ENCODE measurements at regions not wholly inside any gene's neighbourhood (a gene's known extent, or its start where the extent isn't known, plus 50 kb on each side); places are given as distances from the start of the nearest gene placed in this dataset.

DNA sequence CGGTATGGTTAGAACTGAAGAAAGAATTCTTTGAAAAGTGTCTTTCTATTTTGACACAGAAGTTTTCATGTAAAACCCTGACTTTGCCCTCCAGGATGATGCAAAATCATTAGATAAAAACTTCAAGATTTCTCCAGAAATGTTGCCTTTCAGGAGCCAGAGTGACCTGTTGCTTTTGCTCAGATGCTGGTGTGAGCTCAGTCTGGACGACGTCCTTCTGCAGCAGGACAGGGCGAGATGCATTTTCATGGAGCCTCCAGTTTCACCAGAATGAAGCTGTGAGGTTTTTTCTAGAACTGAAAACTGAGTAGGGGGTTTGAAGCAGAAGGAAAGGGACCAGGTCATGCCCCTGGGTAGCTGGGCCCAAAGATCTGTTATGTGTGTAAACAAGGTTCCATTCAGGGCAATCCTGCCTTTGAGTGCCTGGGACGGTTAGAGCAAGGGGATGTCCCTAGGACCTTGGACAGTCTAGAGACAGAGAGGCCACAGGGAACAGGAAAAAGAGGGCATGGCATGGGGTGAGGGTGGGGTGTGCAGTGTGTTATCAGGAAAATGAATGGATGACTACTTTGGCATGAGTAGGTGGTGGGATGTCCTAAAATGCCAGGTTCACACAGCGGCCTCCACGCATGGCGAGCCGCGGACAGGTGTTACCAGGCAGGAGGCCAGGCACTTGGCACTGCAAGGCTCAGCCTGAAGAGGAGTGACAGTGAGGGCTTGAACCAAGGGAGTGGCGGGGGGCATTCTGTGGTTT is 356.3 kb downstream of the CXCL12 start:
- Histone ChIP-seq H3K4me1 (ENCODE audit: insufficient read depth, low read length) (no peaks in the 10 kb centered on the region), H3K36me3 (ENCODE audit: insufficient read depth, low read length) (no peaks in the 10 kb centered on the region), H3K27me3 (ENCODE audit: control insufficient read depth in 1 of 2, insufficient read depth in 2 of 2, low read length in 2 of 2) (no peaks in the 10 kb centered on the region), H3K9me3 (ENCODE audit: control insufficient read depth in 1 of 2, insufficient read depth in 1 of 2, low read length in 2 of 2) (no peaks in the 10 kb centered on the region), H3K4me3 (ENCODE audit: low read length) (no peak overlapping the region), H3K27ac (ENCODE audit: low read depth in 1 of 2, low read length in 2 of 2) (no peak overlapping the region)
- Mint-ChIP-seq H3K27ac (no peak overlapping the region), H3K4me3 (no peak overlapping the region), H3K4me1 (ENCODE audit: low read depth) (no peaks in the 10 kb centered on the region), H3K27me3 (peaks cover 35% of the 10 kb centered on the region), H3K36me3 (ENCODE audit: low read depth) (no peaks in the 10 kb centered on the region), H3K9me3 (no peaks in the 10 kb centered on the region)
- no peak for DNase-seq
- CTCF ChIA-PET, result no interaction called here
- POLR2A ChIA-PET, result no interaction called here
- intact Hi-C loops (cut with DNase I, micrococcal nuclease), result no loop called here
- TF ChIP-seq, protein P1, sequence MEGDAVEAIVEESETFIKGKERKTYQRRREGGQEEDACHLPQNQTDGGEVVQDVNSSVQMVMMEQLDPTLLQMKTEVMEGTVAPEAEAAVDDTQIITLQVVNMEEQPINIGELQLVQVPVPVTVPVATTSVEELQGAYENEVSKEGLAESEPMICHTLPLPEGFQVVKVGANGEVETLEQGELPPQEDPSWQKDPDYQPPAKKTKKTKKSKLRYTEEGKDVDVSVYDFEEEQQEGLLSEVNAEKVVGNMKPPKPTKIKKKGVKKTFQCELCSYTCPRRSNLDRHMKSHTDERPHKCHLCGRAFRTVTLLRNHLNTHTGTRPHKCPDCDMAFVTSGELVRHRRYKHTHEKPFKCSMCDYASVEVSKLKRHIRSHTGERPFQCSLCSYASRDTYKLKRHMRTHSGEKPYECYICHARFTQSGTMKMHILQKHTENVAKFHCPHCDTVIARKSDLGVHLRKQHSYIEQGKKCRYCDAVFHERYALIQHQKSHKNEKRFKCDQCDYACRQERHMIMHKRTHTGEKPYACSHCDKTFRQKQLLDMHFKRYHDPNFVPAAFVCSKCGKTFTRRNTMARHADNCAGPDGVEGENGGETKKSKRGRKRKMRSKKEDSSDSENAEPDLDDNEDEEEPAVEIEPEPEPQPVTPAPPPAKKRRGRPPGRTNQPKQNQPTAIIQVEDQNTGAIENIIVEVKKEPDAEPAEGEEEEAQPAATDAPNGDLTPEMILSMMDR (IDR thresholded peaks at IDR 0.05), result no peak
- no peak for ATAC-seq (ENCODE audit: poor library complexity)

DNA sequence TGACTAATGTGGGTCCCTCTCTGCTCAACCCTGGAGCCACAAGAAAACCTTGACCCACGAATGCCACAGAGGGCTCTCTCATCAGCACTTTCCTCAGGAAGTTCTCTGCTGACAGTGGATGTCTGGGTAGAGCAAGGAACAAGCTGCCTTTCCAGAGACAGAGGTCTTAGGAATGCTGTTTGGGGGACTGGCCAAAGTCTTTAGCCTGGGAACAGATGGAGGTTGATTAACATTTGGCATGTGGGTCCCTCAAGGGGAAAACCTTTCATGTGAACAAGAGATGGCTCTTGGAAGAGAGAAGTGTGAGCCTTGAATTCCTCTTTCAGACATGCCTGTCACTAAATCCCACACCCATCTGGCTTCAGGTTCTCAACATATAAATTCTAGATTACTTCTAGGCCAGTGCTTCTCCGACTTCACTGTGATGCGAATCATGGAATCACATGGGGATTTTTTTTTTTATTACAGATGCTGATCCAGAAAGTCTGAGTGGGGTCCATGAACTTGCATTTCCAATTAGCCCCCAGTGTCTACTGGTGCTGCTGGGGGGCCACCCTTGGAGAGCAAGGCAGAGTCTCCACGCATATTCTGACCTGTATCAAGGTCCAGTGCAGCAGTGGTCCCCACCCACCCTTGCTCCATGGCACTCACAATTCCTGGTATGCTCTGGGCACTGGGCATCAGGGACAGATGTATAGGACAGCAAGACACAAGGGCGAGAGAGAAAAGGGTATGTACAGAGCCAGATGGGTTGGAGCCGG is 360.4 kb downstream of the CXCL12 start:
- H3K27me3 ChIP-seq (ENCODE audit: control insufficient read depth in 1 of 2, insufficient read depth in 2 of 2, low read length in 2 of 2), result no peaks in the 10 kb centered on the region
- no peaks in the 10 kb centered on the region for H3K4me1 ChIP-seq (ENCODE audit: insufficient read depth, low read length)
- H3K4me3 ChIP-seq (ENCODE audit: low read length), result no peak overlapping the region
- intact Hi-C loops (cut with DNase I, micrococcal nuclease), result no loop called here
- Mint-ChIP-seq H3K27ac (no peak overlapping the region), H3K4me1 (ENCODE audit: low read depth) (no peaks in the 10 kb centered on the region), H3K9me3 (no peaks in the 10 kb centered on the region), H3K36me3 (ENCODE audit: low read depth) (no peaks in the 10 kb centered on the region), H3K4me3 (no peak overlapping the region), H3K27me3 (peaks cover 38% of the 10 kb centered on the region)
- H3K36me3 ChIP-seq (ENCODE audit: insufficient read depth, low read length), result no peaks in the 10 kb centered on the region
- DNase-seq (no peak), ATAC-seq (ENCODE audit: poor library complexity) (no peak)
- no peak overlapping the region for H3K27ac ChIP-seq (ENCODE audit: low read depth in 1 of 2, low read length in 2 of 2)
- TF ChIP-seq, protein P1 (IDR thresholded peaks at IDR 0.05), result no peak
- ChIA-PET POLR2A (no interaction called here), CTCF (no interaction called here)
- H3K9me3 ChIP-seq (ENCODE audit: control insufficient read depth in 1 of 2, insufficient read depth in 1 of 2, low read length in 2 of 2), result no peaks in the 10 kb centered on the region

DNA sequence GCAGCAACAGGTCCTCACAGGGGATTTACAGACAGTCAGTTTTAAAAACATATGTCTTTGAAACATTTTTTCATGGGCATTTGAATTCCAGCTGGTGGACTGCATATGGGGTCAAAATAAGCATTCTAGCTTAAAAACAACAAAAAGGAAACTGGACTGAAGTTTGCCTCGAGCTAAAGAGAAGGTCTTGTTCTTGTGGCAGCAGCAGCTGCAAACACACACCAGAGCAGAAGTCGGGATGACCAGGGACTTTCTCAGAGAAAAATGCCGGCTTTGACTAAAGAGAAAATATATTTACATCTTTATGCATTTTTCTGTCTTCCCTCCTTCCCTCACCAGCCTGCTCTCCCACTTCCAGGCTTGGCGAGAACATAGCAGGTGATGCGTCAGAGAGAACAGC is 361.4 kb downstream of the CXCL12 start:
- H3K27me3 Mint-ChIP-seq, result peaks cover 38% of the 10 kb centered on the region
- no peaks in the 10 kb centered on the region for H3K9me3 Mint-ChIP-seq
- Histone ChIP-seq H3K27ac (ENCODE audit: low read depth in 1 of 2, low read length in 2 of 2) (no peak overlapping the region), H3K27me3 (ENCODE audit: control insufficient read depth in 1 of 2, insufficient read depth in 2 of 2, low read length in 2 of 2) (no peaks in the 10 kb centered on the region), H3K36me3 (ENCODE audit: insufficient read depth, low read length) (no peaks in the 10 kb centered on the region), H3K4me3 (ENCODE audit: low read length) (no peak overlapping the region), H3K4me1 (ENCODE audit: insufficient read depth, low read length) (no peaks in the 10 kb centered on the region), H3K9me3 (ENCODE audit: control insufficient read depth in 1 of 2, insufficient read depth in 1 of 2, low read length in 2 of 2) (no peaks in the 10 kb centered on the region)
- H3K4me3 Mint-ChIP-seq, result no peak overlapping the region
- POLR2A ChIA-PET, result no interaction called here
- no peaks in the 10 kb centered on the region for H3K36me3 Mint-ChIP-seq (ENCODE audit: low read depth)
- TF ChIP-seq, protein P1 (IDR thresholded peaks at IDR 0.05), result no peak
- H3K4me1 Mint-ChIP-seq (ENCODE audit: low read depth), result no peaks in the 10 kb centered on the region
- no peak for ATAC-seq (ENCODE audit: poor library complexity)
- H3K27ac Mint-ChIP-seq, result no peak overlapping the region
- intact Hi-C loops (cut with DNase I, micrococcal nuclease), result no loop called here
- no peak for DNase-seq
- CTCF ChIA-PET, result no interaction called here

All from CD4-positive, alpha-beta T cell (primary cell).